Endodermal cell (in vitro differentiated cells): ENCODE measurements at regions not wholly inside any gene's neighbourhood (a gene's known extent, or its start where the extent isn't known, plus 50 kb on each side); places are given as distances from the start of the nearest gene placed in this dataset.
A peak's percentile ranks its signal among the peaks of the same experiment; 100 is the strongest.

Source experiments
- DNase-seq: peaks from one replicate; pipeline ENCODE4 v3.0.0-alpha.2; 2017
- H3K27ac ChIP-seq: 2 replicates; pipeline ENCODE4 v1.5.1; 2013; ENCODE audit warnings: mild to moderate bottlenecking, low read depth, low read length, moderate library complexity
- H3K27me3 ChIP-seq: 2 replicates; pipeline ENCODE4 v1.6.1; 2013; ENCODE audit warnings: mild to moderate bottlenecking, low read length, moderate library complexity; ENCODE audit not compliant: insufficient read depth, control insufficient read depth, poor library complexity, severe bottlenecking
- H3K36me3 ChIP-seq: 2 replicates; pipeline ENCODE4 v1.7.0; 2013; ENCODE audit warnings: mild to moderate bottlenecking, low read length, moderate library complexity; ENCODE audit not compliant: control insufficient read depth, insufficient read depth
- H3K4me1 ChIP-seq: one replicate; pipeline ENCODE4 v1.7.0; 2013; ENCODE audit warnings: low read length; ENCODE audit not compliant: control insufficient read depth, insufficient read depth
- H3K4me3 ChIP-seq: 2 replicates; pipeline ENCODE4 v1.5.1; 2013; ENCODE audit warnings: mild to moderate bottlenecking, low read length, moderate library complexity
- H3K9ac ChIP-seq: 2 replicates; pipeline ENCODE4 v1.6.1; 2013; ENCODE audit warnings: mild to moderate bottlenecking, low read length, moderate library complexity; ENCODE audit not compliant: poor library complexity, severe bottlenecking; ENCODE audit errors: extremely low read depth
- H3K9me3 ChIP-seq: 2 replicates; pipeline ENCODE4 v1.6.1; 2013; ENCODE audit warnings: mild to moderate bottlenecking, low read length, moderate library complexity; ENCODE audit not compliant: control insufficient read depth
- H3K27ac Mint-ChIP-seq: 2 replicates; pipeline ENCODE4 v1.8.0; 2020; ENCODE audit warnings: mixed read lengths
- H3K27me3 Mint-ChIP-seq: 2 replicates; pipeline ENCODE4 v1.8.0; 2021; ENCODE audit warnings: mild to moderate bottlenecking, mixed read lengths; ENCODE audit not compliant: insufficient read depth
- H3K36me3 Mint-ChIP-seq: 2 replicates; pipeline ENCODE4 v1.8.0; 2020; ENCODE audit warnings: low read depth, mixed read lengths
- H3K4me1 Mint-ChIP-seq: 2 replicates; pipeline ENCODE4 v1.8.0; 2020; ENCODE audit warnings: mixed read lengths
- H3K4me3 Mint-ChIP-seq: 2 replicates; pipeline ENCODE4 v1.8.0; 2020; ENCODE audit warnings: mild to moderate bottlenecking, moderate library complexity, mixed read lengths
- H3K9me3 Mint-ChIP-seq: 2 replicates; pipeline ENCODE4 v1.8.0; 2020; ENCODE audit warnings: mild to moderate bottlenecking, mixed read lengths
- WGBS, 2 experiments: methylation state at CpG; one replicate each; pipeline versions ENCODE4 v1.1.5 to v1.1.7; 2013; ENCODE audit warnings: missing lambda C conversion rate in 2 of 2, mixed read lengths in 1 of 2; ENCODE audit not compliant: insufficient coverage in 1 of 2, insufficient read length in 1 of 2; 5-methylcytosine and 5-hydroxymethylcytosine counted together
- TF ChIP-seq, protein P1 (sequence below): fragments of 200-600 bp; sonication (generic); conservative IDR thresholded peaks from 2 replicates; pipeline ENCODE4 v1.5.0; 2021; ENCODE audit warnings: antibody characterized with exemption, mild to moderate bottlenecking

DNA sequence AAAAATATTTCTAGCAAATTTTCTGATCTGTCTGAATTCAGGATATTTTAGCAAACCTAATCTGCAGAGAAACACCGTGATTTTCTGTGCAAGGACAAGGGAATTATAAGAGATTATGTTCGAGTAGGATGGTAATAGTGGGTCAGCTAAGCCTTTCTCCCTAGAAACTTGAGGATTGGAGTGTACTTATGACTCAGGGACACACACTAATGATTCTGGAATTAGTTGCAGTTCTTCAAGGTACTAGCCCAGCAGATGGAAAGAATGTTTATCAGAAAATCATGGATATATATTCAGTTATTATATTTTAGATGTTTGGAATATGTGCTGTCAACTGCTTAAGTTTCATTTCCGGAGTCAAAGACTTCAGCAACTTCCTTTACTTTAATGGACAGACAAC, 177.1 kb upstream of the MAP3K7 start:
- DNase-seq: no peak
- TF ChIP-seq, protein P1, sequence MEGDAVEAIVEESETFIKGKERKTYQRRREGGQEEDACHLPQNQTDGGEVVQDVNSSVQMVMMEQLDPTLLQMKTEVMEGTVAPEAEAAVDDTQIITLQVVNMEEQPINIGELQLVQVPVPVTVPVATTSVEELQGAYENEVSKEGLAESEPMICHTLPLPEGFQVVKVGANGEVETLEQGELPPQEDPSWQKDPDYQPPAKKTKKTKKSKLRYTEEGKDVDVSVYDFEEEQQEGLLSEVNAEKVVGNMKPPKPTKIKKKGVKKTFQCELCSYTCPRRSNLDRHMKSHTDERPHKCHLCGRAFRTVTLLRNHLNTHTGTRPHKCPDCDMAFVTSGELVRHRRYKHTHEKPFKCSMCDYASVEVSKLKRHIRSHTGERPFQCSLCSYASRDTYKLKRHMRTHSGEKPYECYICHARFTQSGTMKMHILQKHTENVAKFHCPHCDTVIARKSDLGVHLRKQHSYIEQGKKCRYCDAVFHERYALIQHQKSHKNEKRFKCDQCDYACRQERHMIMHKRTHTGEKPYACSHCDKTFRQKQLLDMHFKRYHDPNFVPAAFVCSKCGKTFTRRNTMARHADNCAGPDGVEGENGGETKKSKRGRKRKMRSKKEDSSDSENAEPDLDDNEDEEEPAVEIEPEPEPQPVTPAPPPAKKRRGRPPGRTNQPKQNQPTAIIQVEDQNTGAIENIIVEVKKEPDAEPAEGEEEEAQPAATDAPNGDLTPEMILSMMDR: no peak
- Mint-ChIP-seq H3K27ac (no peak overlapping the region), H3K4me1 (peaks cover 19% of the 10 kb centered on the region), H3K27me3 (no peaks in the 10 kb centered on the region), H3K9me3 (no peaks in the 10 kb centered on the region), H3K4me3 (no peak overlapping the region), H3K36me3 (peaks cover 3% of the 10 kb centered on the region)
- H3K4me1 ChIP-seq: peaks cover 9% of the 10 kb centered on the region
- no peak overlapping the region for H3K9ac ChIP-seq
- H3K36me3 ChIP-seq: no peaks in the 10 kb centered on the region
- 94 to 100% methylated on average over 3 of the region's 3 CpGs for WGBS, 2 experiments
- no peak overlapping the region for H3K4me3 ChIP-seq
- H3K27ac ChIP-seq: no peak overlapping the region
- no peaks in the 10 kb centered on the region for H3K27me3 ChIP-seq
- H3K9me3 ChIP-seq: no peaks in the 10 kb centered on the region

DNA sequence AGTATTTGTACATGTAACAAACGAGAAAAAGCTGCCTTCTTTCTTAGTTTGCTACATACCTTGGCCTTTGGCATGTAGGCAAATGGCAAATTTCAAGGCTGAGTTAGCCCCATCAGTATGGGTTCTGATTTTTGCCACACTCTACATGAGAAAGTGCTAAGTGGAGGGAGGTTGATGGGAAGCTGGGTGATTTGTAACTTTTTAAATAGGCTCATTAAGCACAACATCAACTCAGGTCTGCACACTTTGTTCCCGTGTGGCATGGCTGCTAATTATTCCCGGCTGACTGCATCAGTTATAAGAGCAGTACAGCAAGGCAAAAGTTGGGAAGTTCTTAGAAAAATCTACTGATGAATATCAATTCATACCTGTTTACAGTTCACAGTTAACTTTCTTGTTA, 172.8 kb upstream of the MAP3K7 start:
- no peak overlapping the region for H3K4me3 ChIP-seq
- Mint-ChIP-seq H3K27ac (no peak overlapping the region), H3K4me3 (no peak overlapping the region), H3K9me3 (no peaks in the 10 kb centered on the region), H3K27me3 (no peaks in the 10 kb centered on the region), H3K4me1 (peaks cover 6% of the 10 kb centered on the region), H3K36me3 (no peaks in the 10 kb centered on the region)
- TF ChIP-seq, protein P1: no peak
- WGBS, 2 experiments: 89 to 100% methylated on average over 1 to 3 of the region's 3 CpGs
- no peak overlapping the region for H3K9ac ChIP-seq
- H3K36me3 ChIP-seq: no peaks in the 10 kb centered on the region
- no peak for DNase-seq
- H3K9me3 ChIP-seq: no peaks in the 10 kb centered on the region
- H3K4me1 ChIP-seq: no peaks in the 10 kb centered on the region
- no peaks in the 10 kb centered on the region for H3K27me3 ChIP-seq
- H3K27ac ChIP-seq: no peak overlapping the region

DNA sequence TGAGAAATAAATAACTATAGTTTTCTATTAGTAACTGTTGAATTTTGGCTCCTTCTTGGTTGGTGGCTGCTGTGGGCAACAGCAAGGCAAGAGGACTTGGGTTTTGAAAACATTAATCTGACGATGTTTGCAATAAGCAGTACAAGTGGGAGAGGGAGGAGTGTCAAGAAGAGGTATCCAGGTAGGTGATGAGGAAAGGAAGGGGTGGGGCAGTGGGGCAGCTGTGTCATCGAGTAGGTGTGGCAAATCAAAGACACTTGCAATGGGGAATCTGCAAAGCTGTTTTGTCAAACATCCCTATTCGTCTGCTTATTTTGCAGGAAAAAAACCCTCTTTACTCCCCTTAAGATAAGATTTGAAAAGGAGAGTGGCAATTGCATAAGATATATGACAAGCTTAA, 171.9 kb upstream of the MAP3K7 start:
- Mint-ChIP-seq H3K4me3 (no peak overlapping the region), H3K27ac (no peak overlapping the region), H3K36me3 (no peaks in the 10 kb centered on the region), H3K4me1 (peaks cover 11% of the 10 kb centered on the region), H3K9me3 (no peaks in the 10 kb centered on the region), H3K27me3 (no peaks in the 10 kb centered on the region)
- DNase-seq: peak; percentile 59
- Histone ChIP-seq H3K36me3 (no peaks in the 10 kb centered on the region), H3K4me1 (peaks cover 5% of the 10 kb centered on the region), H3K9ac (no peak overlapping the region), H3K4me3 (no peak overlapping the region), H3K9me3 (no peaks in the 10 kb centered on the region), H3K27ac (no peak overlapping the region), H3K27me3 (no peaks in the 10 kb centered on the region)
- 78% methylated on average over 3 of the region's 3 CpGs; no CpG with 5 or more reads in 1 of the 2 experiments for WGBS, 2 experiments
- TF ChIP-seq, protein P1: no peak
